GM12892 (cell line): ENCODE measurements at regions not wholly inside any gene's neighbourhood (a gene's known extent, or its start where the extent isn't known, plus 50 kb on each side); places are given as distances from the start of the nearest gene placed in this dataset.

Experiments
- POLR2A ChIP-seq: IDR thresholded peaks from 2 replicates; pipeline ENCODE4 v1.6.1; 2011; ENCODE audit warnings: low read depth, low read length, control low read depth
- TAF1 ChIP-seq: IDR thresholded peaks from 2 replicates; pipeline ENCODE4 v1.6.1; 2011; ENCODE audit warnings: low read depth, mild to moderate bottlenecking, control low read depth, low read length, borderline replicate concordance

DNA sequence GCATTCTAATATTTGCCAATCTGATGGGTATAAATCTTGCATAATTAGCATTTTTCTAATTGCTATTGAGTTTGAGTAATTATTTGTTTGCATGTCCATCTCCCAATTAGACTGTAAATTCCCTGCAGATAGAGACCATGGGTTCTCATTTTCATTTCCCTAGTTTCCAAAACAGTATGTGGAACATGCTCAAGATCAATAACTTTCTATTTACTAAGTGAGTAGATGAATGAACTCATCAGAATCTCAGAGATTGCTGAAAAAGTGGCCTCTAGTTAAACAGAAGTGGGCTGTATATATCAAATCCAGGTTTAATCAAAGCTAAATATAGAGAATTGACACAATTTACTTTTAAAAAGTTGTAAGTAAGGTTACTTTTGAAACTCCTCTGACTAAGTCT is 138.0 kb upstream of the PGR start:
- TF ChIP-seq POLR2A (no peak), TAF1 (no peak)
